Progenitor cell of endocrine pancreas (in vitro differentiated cells): ENCODE measurements at regions not wholly inside any gene's neighbourhood (a gene's known extent, or its start where the extent isn't known, plus 50 kb on each side); places are given as distances from the start of the nearest gene placed in this dataset.

Source experiments
- DNase-seq: peaks from one replicate; pipeline ENCODE4 v3.0.0; 2021; ENCODE audit warnings: low spot score; ENCODE audit not compliant: unreplicated experiment
- H3K27ac Mint-ChIP-seq: 2 replicates; pipeline ENCODE4 v1.8.0; 2021; ENCODE audit warnings: mild to moderate bottlenecking, moderate library complexity, mixed read lengths
- H3K27me3 Mint-ChIP-seq: 2 replicates; pipeline ENCODE4 v1.8.0; 2021; ENCODE audit warnings: mixed read lengths
- H3K36me3 Mint-ChIP-seq: 2 replicates; pipeline ENCODE4 v1.8.0; 2022; ENCODE audit warnings: mixed read lengths; ENCODE audit not compliant: insufficient read depth
- H3K4me1 Mint-ChIP-seq: 2 replicates; pipeline ENCODE4 v1.8.0; 2021; ENCODE audit warnings: low read depth, mixed read lengths
- H3K4me3 Mint-ChIP-seq: 2 replicates; pipeline ENCODE4 v1.8.0; 2021; ENCODE audit warnings: low read depth, mild to moderate bottlenecking, moderate library complexity, mixed read lengths
- H3K9me3 Mint-ChIP-seq: 2 replicates; pipeline ENCODE4 v1.8.0; 2021; ENCODE audit warnings: low read depth, mixed read lengths
- CTCF ChIP-seq: fragments of 200-600 bp; sonication (generic); IDR thresholded peaks from one replicate; pipeline ENCODE4 v1.5.0; 2021; ENCODE audit warnings: antibody characterized with exemption, mild to moderate bottlenecking; ENCODE audit not compliant: unreplicated experiment

GRCh38 chr4:135385830-135386581 lies 1184.4 kb upstream of the PABPC4L start:
- H3K9me3 Mint-ChIP-seq: peaks cover 18% of the 10 kb centered on the region
- peaks cover 29% of the 10 kb centered on the region for H3K4me1 Mint-ChIP-seq
- TF ChIP-seq CTCF: no peak
- H3K36me3 Mint-ChIP-seq: peaks cover 6% of the 10 kb centered on the region
- DNase-seq: no peak
- H3K27ac Mint-ChIP-seq: peak overlapping the region; percentile 81
- no peaks in the 10 kb centered on the region for H3K27me3 Mint-ChIP-seq
- no peak overlapping the region for H3K4me3 Mint-ChIP-seq

GRCh38 chr4:135383356-135384288 lies 1182.0 kb upstream of the PABPC4L start:
- peaks cover 1% of the 10 kb centered on the region for H3K36me3 Mint-ChIP-seq
- TF ChIP-seq CTCF: no peak
- peaks cover 30% of the 10 kb centered on the region for H3K4me1 Mint-ChIP-seq
- no peaks in the 10 kb centered on the region for H3K27me3 Mint-ChIP-seq
- peaks cover 20% of the 10 kb centered on the region for H3K9me3 Mint-ChIP-seq
- H3K4me3 Mint-ChIP-seq: no peak overlapping the region
- DNase-seq: no peak
- no peak overlapping the region for H3K27ac Mint-ChIP-seq

- DNase-seq: no peak
- Mint-ChIP-seq H3K4me1 (peaks cover 27% of the 10 kb centered on the region), H3K27ac (no peak overlapping the region)
These were observed 1180.8 kb upstream of the PABPC4L start for GRCh38 chr4:135382280-135382959.

GRCh38 chr4:135372131-135372530 lies 1170.5 kb upstream of the PABPC4L start:
- Mint-ChIP-seq H3K4me3 (no peak overlapping the region), H3K36me3 (no peaks in the 10 kb centered on the region), H3K9me3 (peaks cover 28% of the 10 kb centered on the region), H3K27ac (peak overlapping the region; percentile 88), H3K27me3 (no peaks in the 10 kb centered on the region), H3K4me1 (no peaks in the 10 kb centered on the region)
- no peak for DNase-seq
- TF ChIP-seq CTCF: no peak

More at GRCh38 chr4:135382280-135382959, 1180.8 kb upstream of the PABPC4L start:
- Mint-ChIP-seq H3K9me3 (peaks cover 31% of the 10 kb centered on the region), H3K36me3 (peaks cover 3% of the 10 kb centered on the region), H3K4me3 (no peak overlapping the region), H3K27me3 (no peaks in the 10 kb centered on the region)
- TF ChIP-seq CTCF: no peak

GRCh38 chr4:135371137-135371536 lies 1169.5 kb upstream of the PABPC4L start:
- DNase-seq: no peak
- no peak for TF ChIP-seq CTCF
- Mint-ChIP-seq H3K36me3 (no peaks in the 10 kb centered on the region), H3K27ac (no peak overlapping the region), H3K4me1 (no peaks in the 10 kb centered on the region), H3K4me3 (no peak overlapping the region), H3K27me3 (no peaks in the 10 kb centered on the region), H3K9me3 (peaks cover 19% of the 10 kb centered on the region)
